SU-DHL-6 (cell line): ENCODE measurements at regions not wholly inside any gene's neighbourhood (a gene's known extent, or its start where the extent isn't known, plus 50 kb on each side); places are given as distances from the start of the nearest gene placed in this dataset.

Experiments used
- H2AFZ ChIP-seq: fragments of 200-600 bp; sonication (generic); 2 replicates; pipeline ENCODE4 v1.6.1; 2014; ENCODE audit warnings: low read depth, mild to moderate bottlenecking, moderate library complexity, mixed read lengths, antibody characterized with exemption, low read length; ENCODE audit not compliant: severe bottlenecking
- H3F3A ChIP-seq: fragments of 200-600 bp; shearing (Covaris generic); 2 replicates; pipeline ENCODE4 v1.6.0; 2016; ENCODE audit warnings: antibody characterized with exemption, mild to moderate bottlenecking; ENCODE audit not compliant: insufficient read depth
- H3K27ac ChIP-seq: fragments of 200-600 bp; sonication (generic); 2 replicates; pipeline ENCODE4 v1.5.1; 2016; ENCODE audit warnings: low read depth, mild to moderate bottlenecking, low read length, moderate library complexity, mixed read lengths
- H3K27me3 ChIP-seq: fragments of 200-600 bp; sonication (generic), shearing (Covaris generic); 2 replicates; pipeline ENCODE4 v1.6.0; 2014; ENCODE audit warnings: mild to moderate bottlenecking, low read length
- H3K36me3 ChIP-seq: fragments of 200-600 bp; sonication (generic); 2 replicates; pipeline ENCODE4 v1.6.1; 2014; ENCODE audit warnings: mild to moderate bottlenecking, low read length, mixed read lengths
- H3K4me2 ChIP-seq: fragments of 300-600, 200-600 bp; shearing (Covaris generic), sonication (generic); 2 replicates; pipeline ENCODE4 v1.6.0; 2014; ENCODE audit warnings: low read length, low read depth, mild to moderate bottlenecking; ENCODE audit not compliant: poor library complexity, severe bottlenecking
- H3K4me3 ChIP-seq: fragments of 200-600 bp; sonication (generic); 2 replicates; pipeline ENCODE4 v1.5.1; 2014; ENCODE audit warnings: antibody characterized with exemption, low read length, mild to moderate bottlenecking, mixed read lengths; ENCODE audit not compliant: insufficient read depth, poor library complexity, severe bottlenecking
- H3K79me2 ChIP-seq: fragments of 200-600 bp; sonication (generic); 2 replicates; pipeline ENCODE4 v1.6.1; 2014; ENCODE audit warnings: mild to moderate bottlenecking, low read length, moderate library complexity; ENCODE audit not compliant: insufficient read depth
- H3K9ac ChIP-seq: fragments of 200-600 bp; sonication (generic); 2 replicates; pipeline ENCODE4 v1.7.0; 2014; ENCODE audit warnings: mild to moderate bottlenecking, low read length
- H3K9me2 ChIP-seq: fragments of 200-600 bp; sonication (generic); replicated peaks from 2 replicates; pipeline ENCODE4 v1.6.1; 2014; ENCODE audit warnings: low read length; ENCODE audit not compliant: insufficient read depth
- H3K9me3 ChIP-seq: fragments of 200-600 bp; sonication (generic); 2 replicates; pipeline ENCODE4 v1.6.1; 2014; ENCODE audit warnings: low read length, mixed read lengths; ENCODE audit not compliant: insufficient read depth
- H4K20me1 ChIP-seq: fragments of 200-600 bp; sonication (generic); 2 replicates; pipeline ENCODE4 v1.6.1; 2014; ENCODE audit warnings: low read depth, mild to moderate bottlenecking, antibody characterized with exemption, low read length, moderate library complexity, mixed read lengths
- EZH2phosphoT487 ChIP-seq: fragments of 200-600 bp; sonication (generic), shearing (Covaris generic); conservative IDR thresholded peaks from 2 replicates; pipeline ENCODE4 v1.6.1; 2018; ENCODE audit warnings: mild to moderate bottlenecking, antibody characterized with exemption, low read length, moderate library complexity, mixed read lengths
- TF ChIP-seq, protein P1 (sequence below): fragments of 200-600 bp; sonication (generic); IDR thresholded peaks from one replicate; pipeline ENCODE4 v1.5.1; 2017; ENCODE audit warnings: antibody characterized with exemption, mild to moderate bottlenecking, low read length, moderate library complexity; ENCODE audit not compliant: insufficient read depth, poor library complexity, severe bottlenecking

DNA sequence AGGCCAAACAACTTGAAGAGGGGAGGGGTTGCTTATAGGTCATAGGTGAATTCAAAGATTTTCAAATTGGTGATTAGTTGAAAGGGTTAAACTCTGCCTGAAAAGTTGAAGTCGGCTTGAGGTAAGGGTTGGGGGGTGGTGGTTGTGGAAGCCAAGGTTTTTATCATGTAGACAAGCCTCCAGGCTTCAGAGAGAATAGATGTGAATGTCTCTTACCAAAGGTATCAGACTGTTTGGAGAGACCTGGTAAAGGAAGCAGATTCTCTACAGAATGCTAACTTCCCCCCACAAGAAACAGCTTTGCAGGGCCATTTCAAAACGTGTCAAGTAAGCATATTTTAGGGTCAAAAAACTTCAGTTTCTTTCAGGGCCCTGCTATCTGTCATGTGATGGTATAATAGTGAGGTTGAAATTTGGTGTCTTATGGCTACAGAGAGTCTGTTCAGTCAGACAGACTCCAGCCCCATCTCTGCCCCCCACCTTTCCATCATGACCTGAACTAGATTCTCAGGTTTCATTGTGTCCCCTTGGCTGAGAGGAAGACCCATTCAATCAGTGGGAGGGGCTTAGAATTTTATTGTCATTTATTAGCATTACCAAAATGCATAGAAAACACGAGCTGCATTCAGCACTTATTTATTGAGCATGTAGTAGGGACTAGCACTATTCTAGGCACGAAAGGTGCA, 136.5 kb downstream of the MAP3K7 start:
- Histone ChIP-seq H3K9me2 (no peaks in the 10 kb centered on the region), H3K27ac (no peak overlapping the region), H3F3A (no peaks in the 10 kb centered on the region), H3K9ac (no peak overlapping the region), H3K9me3 (no peaks in the 10 kb centered on the region), H3K79me2 (no peaks in the 10 kb centered on the region), H3K36me3 (no peaks in the 10 kb centered on the region), H3K4me2 (no peak overlapping the region), H3K4me3 (no peak overlapping the region), H3K27me3 (no peaks in the 10 kb centered on the region), H4K20me1 (no peaks in the 10 kb centered on the region), H2AFZ (no peak overlapping the region)
- no peak for TF ChIP-seq EZH2phosphoT487
- TF ChIP-seq, protein P1, sequence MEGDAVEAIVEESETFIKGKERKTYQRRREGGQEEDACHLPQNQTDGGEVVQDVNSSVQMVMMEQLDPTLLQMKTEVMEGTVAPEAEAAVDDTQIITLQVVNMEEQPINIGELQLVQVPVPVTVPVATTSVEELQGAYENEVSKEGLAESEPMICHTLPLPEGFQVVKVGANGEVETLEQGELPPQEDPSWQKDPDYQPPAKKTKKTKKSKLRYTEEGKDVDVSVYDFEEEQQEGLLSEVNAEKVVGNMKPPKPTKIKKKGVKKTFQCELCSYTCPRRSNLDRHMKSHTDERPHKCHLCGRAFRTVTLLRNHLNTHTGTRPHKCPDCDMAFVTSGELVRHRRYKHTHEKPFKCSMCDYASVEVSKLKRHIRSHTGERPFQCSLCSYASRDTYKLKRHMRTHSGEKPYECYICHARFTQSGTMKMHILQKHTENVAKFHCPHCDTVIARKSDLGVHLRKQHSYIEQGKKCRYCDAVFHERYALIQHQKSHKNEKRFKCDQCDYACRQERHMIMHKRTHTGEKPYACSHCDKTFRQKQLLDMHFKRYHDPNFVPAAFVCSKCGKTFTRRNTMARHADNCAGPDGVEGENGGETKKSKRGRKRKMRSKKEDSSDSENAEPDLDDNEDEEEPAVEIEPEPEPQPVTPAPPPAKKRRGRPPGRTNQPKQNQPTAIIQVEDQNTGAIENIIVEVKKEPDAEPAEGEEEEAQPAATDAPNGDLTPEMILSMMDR = no peak

DNA sequence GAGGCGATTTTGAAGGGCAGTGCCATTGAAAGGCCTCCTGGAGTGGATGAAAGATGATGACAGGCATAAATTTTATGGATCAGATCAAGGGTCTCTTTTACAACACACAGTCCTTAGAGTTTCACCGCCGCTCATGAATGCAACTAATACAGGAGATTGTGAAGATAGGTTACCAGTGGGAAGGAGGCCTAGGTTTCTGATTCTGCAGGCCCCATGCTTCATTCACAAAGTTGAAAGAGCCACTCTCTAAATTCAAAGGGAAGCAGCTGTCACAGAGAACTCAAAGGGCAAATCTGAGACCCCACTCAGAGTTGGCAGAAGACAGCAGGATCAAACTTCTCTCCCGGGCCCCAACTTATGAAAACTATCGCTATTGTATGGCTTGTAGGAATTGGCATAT, 137.6 kb downstream of the MAP3K7 start:
- H3K4me2 ChIP-seq = no peak overlapping the region
- no peak overlapping the region for H3K9ac ChIP-seq
- no peak for TF ChIP-seq EZH2phosphoT487
- TF ChIP-seq, protein P1 = no peak

DNA sequence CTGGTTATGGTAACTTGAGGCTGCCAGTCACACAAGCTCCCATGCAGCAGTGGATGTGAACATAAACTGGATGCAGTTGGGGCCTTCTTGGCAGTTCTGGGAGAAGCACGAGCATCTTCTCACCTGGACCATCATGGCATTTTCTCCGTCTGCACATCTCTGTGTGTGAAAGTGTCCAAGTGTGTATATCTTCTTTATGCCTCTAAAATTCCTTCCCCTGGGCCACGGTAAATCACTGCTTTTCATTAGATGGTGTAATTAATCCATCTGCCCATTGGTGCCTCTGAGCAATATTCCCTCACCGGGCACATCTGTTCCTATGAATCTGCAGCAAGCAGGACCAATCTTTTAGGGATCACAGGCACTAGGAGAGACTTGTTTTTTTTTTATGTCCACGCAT, 138.0 kb downstream of the MAP3K7 start:
- Histone ChIP-seq H3K9ac (no peak overlapping the region), H3K4me2 (no peak overlapping the region), H3K4me3 (no peak overlapping the region), H3K27me3 (no peaks in the 10 kb centered on the region), H4K20me1 (no peaks in the 10 kb centered on the region), H3K27ac (no peak overlapping the region), H3K9me2 (no peaks in the 10 kb centered on the region), H3K9me3 (no peaks in the 10 kb centered on the region), H3K36me3 (no peaks in the 10 kb centered on the region), H2AFZ (no peak overlapping the region), H3F3A (no peaks in the 10 kb centered on the region), H3K79me2 (no peaks in the 10 kb centered on the region)
- TF ChIP-seq, protein P1 = no peak
- no peak for TF ChIP-seq EZH2phosphoT487

More for the DNA sequence above, 137.6 kb downstream of the MAP3K7 start:
- Histone ChIP-seq H3K79me2 (no peaks in the 10 kb centered on the region), H3K27ac (no peak overlapping the region), H3K36me3 (no peaks in the 10 kb centered on the region), H3K9me3 (no peaks in the 10 kb centered on the region), H4K20me1 (no peaks in the 10 kb centered on the region), H2AFZ (no peak overlapping the region), H3K27me3 (no peaks in the 10 kb centered on the region), H3F3A (no peaks in the 10 kb centered on the region), H3K4me3 (no peak overlapping the region), H3K9me2 (no peaks in the 10 kb centered on the region)
